HT-29 (cell line): ENCODE measurements at regions not wholly inside any gene's neighbourhood (a gene's known extent, or its start where the extent isn't known, plus 50 kb on each side); places are given as distances from the start of the nearest gene placed in this dataset.
"Not testable (repeated sequence)": the region's sequence is repeated elsewhere in the genome, so short reads cannot be mapped to it uniquely, and the experiment has no call there.

ENCODE experiments used
- DNase-seq: peaks from one replicate; pipeline ENCODE4 v3.0.0-alpha.2; 2015; ENCODE audit warnings: low spot score

DNA sequence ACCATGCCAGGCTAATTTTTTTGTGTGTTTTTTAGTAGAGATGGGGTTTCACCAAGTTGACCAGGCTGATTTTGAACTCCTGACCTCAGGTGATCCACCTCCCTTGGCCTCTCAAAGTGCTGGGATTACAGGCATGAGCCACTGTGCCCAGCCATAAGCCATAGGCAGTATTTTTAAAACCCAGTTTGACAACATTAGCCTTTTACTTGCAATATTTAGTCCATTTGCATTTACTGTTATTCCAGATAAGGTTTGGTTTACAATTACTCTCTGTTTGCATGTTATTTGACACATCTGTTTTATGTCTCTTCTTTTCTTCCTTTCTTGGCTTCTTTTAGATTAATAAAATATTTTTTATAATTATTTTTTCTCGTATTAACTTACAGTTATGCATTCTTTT, 83.6 kb upstream of the EPHB3 start:
- DNase-seq, result no peak

DNA sequence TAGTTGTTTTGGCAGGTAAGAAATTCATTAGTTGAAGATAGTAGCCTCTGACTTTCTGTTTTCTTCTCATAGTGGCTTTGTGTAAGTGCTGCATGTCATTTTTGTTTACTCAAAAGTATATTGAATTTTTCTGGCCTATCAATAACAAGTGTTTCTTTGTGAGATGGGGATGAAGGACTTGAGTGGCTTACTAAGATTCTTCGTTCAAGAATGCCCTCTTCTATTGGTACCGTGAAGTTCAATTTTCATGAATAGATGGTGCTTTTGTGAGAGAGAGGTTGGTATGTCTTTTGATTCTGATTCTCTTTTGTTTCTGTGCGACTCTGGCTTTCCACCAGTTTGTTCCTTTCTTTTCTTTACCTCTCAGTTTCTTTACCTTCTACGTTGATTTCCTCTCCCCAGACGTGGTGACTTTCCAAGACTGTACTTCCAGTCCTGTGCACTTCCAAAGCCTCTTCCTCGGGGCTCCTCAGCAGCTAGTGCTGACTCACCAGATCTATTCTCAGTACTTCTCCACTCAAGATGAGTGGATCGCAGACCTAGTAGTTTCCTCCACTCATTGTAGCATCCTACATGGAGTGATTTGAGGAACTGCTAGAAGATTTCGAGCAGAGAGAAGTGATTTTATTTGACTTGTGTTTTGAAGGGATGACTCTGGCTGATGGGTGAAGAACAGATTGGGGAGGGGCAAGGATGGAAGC, 82.0 kb upstream of the EPHB3 start:
- DNase-seq, result no peak

- DNase-seq, result no peak
Measured at GRCh38 chr3:184480831-184481230, 80.8 kb upstream of the EPHB3 start.

DNA sequence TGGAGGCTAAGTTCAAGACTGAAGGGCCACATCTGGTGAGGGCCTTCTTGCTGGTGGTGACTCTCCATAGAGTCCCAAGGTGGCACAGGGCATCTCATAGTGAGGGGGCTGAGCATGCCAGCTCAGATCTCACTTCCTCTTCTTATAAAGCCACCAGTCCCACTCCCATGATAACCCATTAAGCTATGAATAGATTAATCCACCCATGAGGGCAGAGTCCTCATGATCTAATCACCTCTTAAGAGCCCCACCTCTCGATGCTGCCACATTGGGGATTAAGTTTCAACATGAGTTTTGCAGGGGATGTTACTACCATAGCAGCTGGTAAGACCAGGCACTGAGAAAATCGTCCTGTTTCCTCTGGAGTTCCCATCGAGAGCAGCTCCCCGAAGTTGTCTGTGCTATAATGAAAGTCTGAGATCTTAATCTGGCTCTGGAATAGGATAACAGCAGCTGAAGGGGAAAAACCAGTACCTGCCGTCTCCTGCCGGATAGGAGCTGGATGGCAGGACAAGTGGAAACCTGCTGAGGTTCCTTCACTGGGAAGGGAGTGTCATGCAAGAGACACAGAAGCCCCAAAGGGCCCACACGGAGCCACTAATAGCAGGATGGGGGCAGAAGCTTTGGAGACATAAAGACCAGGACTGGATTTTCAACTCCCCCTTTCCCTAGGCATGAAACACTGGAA, 79.5 kb upstream of the EPHB3 start:
- DNase-seq, result no peak

DNA sequence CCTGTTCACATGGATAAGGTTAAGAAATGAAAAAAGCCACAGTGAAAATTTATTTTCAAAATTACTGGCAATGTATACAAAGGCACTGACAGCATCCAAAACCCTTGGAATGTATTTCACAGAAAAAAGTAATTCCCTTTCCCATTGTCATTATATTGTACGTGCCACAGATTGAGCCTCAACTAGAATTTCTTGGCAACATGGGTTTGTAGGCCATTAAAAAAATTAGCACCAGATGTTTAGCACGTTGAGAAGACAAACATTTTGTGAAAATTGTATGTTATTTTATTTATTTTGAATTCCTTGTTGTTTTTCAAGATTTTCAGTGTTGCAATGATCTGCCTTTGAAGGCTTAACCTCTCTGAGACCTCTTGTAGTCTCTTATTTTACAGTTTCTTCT, 76.3 kb upstream of the EPHB3 start:
- no peak for DNase-seq

DNA sequence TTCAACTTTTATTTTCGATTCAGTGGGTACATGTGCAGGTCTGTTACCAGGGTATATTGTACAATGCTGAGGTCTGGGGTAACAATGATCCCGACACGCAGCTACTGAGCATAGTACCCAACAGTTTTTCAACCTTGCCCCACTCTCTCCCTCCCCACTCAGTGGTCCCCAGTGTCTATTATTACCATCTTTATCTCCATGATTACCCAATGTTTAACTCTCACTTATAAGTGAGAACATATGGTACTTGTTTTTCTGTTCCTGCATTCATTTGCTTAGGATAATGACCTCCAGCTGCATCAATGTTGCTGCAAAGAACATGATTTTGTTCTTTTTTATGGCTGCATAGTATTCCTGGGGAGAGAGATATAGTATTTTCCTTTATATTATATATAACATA, 75.7 kb upstream of the EPHB3 start:
- DNase-seq, result no peak

DNA sequence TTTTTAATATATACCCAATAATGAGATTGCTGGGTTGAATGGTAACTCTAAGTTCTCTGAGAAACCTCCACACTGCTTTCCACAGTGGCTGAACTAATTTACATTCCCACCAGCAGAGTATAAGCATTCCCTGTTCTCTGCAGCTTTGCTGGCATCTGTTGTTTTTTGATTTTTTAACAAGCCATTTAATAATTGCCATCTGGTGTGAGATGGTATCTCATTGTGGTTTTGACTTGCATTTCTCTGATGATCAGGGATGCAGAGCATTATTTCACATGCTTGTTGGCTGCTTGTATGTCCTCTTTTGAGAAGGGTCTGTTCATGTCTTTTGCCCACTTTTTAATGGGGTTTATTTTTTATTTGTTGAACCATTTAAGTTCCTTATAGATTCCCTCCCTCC, 75.0 kb upstream of the EPHB3 start:
- DNase-seq, result no peak

GRCh38 chr3:184488577-184488976, 73.0 kb upstream of the EPHB3 start:
- DNase-seq, result no peak

GRCh38 chr3:184489268-184489841, 72.2 kb upstream of the EPHB3 start:
- no peak for DNase-seq

DNA sequence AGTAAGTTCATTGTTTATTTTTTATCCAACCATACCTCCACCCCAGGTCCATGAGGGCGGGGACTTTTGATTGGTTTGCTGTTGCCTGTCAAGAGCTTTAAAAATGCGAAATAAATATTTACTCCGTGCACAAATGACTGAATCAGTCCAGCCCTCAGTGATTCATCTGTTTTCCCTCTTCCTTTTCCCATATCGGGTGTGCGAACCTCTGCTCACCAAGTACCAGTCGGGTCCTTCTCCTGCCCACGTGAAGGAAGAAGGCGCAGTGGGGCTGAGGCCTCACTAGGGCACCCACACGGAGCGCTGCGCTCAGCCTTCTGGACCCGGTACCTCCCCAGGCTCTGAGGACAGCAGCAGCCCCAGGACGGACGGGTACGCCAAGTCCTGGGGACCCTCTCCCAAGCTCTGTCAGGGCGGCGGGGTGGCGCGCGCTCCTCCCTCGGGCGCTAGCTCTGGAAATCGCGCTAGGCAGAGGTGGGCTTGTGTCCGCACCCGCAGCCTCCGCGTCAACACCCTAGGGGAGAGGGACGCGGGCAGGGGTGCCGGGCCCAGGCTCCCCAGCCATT, 70.5 kb upstream of the EPHB3 start:
- DNase-seq, result peak; percentile 80

GRCh38 chr3:184491867-184492615, 69.5 kb upstream of the EPHB3 start:
- DNase-seq, result no peak

DNA sequence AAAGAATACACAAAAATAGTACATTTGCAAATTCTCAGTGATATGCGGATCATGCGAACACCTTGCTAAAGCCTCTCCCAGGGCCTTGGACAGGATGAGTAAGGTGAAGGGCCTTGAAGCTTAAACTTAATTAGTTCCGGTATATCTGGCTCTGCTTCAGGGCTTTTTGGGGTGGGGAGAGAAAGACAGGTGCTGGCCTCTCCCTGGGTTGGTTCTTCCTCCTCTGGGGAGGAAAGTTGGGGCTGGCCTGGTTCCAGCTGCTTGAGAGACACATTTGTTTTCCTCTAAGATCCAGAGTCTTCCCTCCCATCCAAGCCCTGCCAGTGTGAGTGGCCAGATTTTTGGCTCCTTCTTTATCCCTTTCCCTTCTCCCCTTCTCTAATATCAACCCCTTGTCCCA, 64.7 kb upstream of the EPHB3 start:
- no peak for DNase-seq

GRCh38 chr3:184497804-184498203, 63.8 kb upstream of the EPHB3 start:
- DNase-seq, result no peak

DNA sequence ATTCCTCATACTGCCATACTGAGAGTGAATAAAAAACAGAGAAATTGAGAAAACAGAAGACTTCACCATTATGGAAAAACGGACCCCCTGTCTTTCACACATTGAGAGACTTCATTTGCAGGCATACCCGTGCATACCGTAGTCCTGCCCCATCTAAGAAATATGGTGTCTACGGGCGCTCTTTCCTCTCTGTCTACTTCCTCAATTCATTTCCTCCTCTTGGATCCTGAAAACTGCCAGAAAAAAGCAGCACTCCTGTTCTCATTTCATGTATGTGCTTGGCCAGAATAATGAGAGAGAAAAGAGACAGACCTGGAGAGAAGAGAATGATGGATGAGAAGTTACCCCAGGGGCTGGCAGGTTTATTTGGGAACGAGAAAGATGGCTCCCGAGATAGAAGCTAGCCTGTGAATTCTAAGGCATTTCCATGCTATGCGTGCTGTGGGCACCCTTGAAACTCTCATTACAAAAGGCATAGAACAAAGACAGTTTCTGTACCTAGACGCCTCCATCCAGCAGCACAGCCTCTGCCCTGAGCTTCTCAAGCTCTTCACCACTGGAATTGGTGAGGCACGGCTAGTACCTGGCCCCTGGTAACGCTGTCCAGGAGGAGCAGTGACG, 62.5 kb upstream of the EPHB3 start:
- no peak for DNase-seq

- no peak for DNase-seq
Measured at GRCh38 chr3:184500344-184500923, 61.2 kb upstream of the EPHB3 start.

DNA sequence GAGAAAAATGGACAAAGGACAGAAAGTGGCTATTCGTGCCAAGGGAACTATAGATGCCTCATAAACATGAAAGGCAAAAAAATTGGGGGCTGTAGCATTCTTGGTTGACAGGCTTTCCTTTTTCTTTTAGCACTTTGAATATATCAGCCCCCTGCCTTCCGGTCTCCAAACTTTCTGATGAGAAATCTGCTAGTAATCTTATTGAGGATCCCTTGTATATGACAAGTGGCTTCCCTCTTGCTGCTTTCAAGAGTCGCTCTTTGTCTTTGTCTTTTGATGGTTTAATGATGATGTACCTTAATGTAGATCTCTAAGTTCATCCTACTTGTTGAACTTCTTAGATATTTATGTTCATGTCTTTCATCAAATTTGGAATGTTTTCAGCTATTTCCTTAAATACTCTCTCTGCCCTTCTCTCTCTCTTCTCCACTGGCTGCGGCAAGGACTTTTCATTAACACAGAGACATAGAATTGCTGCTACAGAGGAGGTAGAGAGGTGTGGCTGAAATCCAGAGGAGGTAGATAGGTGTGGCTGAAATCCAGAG, 59.4 kb upstream of the EPHB3 start:
- DNase-seq, result no peak

- not testable (repeated sequence) for DNase-seq
Measured at GRCh38 chr3:184502841-184503240, 58.7 kb upstream of the EPHB3 start.

DNA sequence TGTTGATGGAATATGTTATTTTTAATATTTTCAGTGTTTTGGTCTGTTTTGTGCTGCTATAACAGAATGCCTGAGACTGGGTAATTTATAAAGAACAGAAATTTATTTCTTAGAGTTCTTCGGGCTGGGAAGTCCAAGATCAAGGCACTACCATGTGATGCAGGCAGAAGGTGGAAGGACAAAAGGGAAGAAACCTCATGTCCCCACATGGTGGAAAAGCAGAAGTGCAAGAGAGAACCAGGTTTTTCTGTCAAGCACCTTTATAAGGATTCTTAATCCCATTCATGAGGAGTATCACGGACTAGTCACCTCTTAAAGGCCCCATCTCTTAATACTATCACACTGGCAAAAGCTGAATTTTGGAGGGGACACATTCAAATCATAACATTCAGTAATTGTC, 57.9 kb upstream of the EPHB3 start:
- DNase-seq, result no peak

- no peak for DNase-seq
Measured at GRCh38 chr3:184505076-184505878, 56.3 kb upstream of the EPHB3 start.

GRCh38 chr3:184506561-184506991, 55.0 kb upstream of the EPHB3 start:
- DNase-seq, result no peak
